Mucosa of descending colon (tissue), 3 donors: ENCODE measurements at regions not wholly inside any gene's neighbourhood (a gene's known extent, or its start where the extent isn't known, plus 50 kb on each side); places are given as distances from the start of the nearest gene placed in this dataset.

Source experiments
- ATAC-seq: fragments of 200-7000 bp; cut with Tn5 transposase; one replicate; pipeline ENCODE4 v1.9.1; 2020; ENCODE audit warnings: mild to moderate bottlenecking, moderate library complexity
- DNase-seq, 3 donors: peaks; one replicate each; pipeline ENCODE4 v3.0.0-alpha.2; 2020
- H3K36me3 ChIP-seq: fragments of 200-600 bp; one replicate; pipeline ENCODE4 v1.8.0; 2021; ENCODE audit warnings: low read depth, mild to moderate bottlenecking
- H3K4me1 ChIP-seq: fragments of 200-600 bp; one replicate; pipeline ENCODE4 v1.8.0; 2021; ENCODE audit warnings: low read depth, mild to moderate bottlenecking
- H3K4me3 ChIP-seq: fragments of 200-600 bp; one replicate; pipeline ENCODE4 v1.8.0; 2021; ENCODE audit warnings: mild to moderate bottlenecking
- H3K9me3 ChIP-seq: fragments of 200-600 bp; one replicate; pipeline ENCODE4 v1.8.0; 2021; ENCODE audit warnings: mild to moderate bottlenecking
- intact Hi-C, 2 donors: fragments of 100-400 bp; cut with DNase I in 1 of 2; cut with micrococcal nuclease in 1 of 2; formaldehyde crosslinking; loops; one replicate each; pipeline versions ENCODE4 v1.11.0 to v1.11.1; 2022; cut with DNase I, micrococcal nuclease
- TF ChIP-seq, protein P1 (sequence below): fragments of 200-600 bp; IDR thresholded peaks from one replicate; pipeline ENCODE4 v1.8.0; 2022; ENCODE audit warnings: antibody characterized with exemption, mild to moderate bottlenecking
- donor health status: DM: no; HTN: no; CAD: no; lungs with moderate emphysema.
- donor health status: DM: no; HTN: no; CAD: no.
- donor health status: DM: no; HTN: yes; CAD: no.

DNA sequence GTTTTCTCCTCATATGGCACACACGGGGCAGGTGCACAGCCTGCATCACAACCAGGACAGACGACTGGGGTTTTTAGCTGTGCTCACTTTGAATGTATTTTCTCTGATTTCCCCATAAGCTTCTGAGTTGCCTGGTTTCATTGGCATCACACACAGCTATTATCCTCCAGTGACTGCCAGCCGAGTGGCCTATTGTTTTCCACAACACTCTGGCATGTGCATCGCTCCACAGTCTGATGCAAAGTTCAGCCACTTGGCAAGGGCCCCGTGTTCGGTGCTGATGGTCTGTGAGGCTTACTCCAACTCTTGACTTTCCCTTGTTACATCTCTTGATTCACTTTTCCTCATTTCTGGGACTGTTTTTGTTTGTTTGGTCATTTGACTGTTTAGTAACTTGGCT is 593.1 kb downstream of the CBLN2 start:
- no peak overlapping the region for H3K4me3 ChIP-seq
- H3K4me1 ChIP-seq, result no peaks in the 10 kb centered on the region
- ATAC-seq (no peak), DNase-seq (no peak)
- TF ChIP-seq, protein P1, sequence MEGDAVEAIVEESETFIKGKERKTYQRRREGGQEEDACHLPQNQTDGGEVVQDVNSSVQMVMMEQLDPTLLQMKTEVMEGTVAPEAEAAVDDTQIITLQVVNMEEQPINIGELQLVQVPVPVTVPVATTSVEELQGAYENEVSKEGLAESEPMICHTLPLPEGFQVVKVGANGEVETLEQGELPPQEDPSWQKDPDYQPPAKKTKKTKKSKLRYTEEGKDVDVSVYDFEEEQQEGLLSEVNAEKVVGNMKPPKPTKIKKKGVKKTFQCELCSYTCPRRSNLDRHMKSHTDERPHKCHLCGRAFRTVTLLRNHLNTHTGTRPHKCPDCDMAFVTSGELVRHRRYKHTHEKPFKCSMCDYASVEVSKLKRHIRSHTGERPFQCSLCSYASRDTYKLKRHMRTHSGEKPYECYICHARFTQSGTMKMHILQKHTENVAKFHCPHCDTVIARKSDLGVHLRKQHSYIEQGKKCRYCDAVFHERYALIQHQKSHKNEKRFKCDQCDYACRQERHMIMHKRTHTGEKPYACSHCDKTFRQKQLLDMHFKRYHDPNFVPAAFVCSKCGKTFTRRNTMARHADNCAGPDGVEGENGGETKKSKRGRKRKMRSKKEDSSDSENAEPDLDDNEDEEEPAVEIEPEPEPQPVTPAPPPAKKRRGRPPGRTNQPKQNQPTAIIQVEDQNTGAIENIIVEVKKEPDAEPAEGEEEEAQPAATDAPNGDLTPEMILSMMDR, result no peak
- no peaks in the 10 kb centered on the region for H3K9me3 ChIP-seq
- intact Hi-C loops, result no loop called here
- no peaks in the 10 kb centered on the region for H3K36me3 ChIP-seq

- no peaks in the 10 kb centered on the region for H3K9me3 ChIP-seq
- H3K4me1 ChIP-seq, result no peaks in the 10 kb centered on the region
- no peaks in the 10 kb centered on the region for H3K36me3 ChIP-seq
- intact Hi-C loops, result no loop called here
- ATAC-seq, result no peak
- no peak overlapping the region for H3K4me3 ChIP-seq
- TF ChIP-seq, protein P1, result no peak
- no peak for DNase-seq
Measured at GRCh38 chr18:71942433-71942832, 601.7 kb downstream of the CBLN2 start.

DNA sequence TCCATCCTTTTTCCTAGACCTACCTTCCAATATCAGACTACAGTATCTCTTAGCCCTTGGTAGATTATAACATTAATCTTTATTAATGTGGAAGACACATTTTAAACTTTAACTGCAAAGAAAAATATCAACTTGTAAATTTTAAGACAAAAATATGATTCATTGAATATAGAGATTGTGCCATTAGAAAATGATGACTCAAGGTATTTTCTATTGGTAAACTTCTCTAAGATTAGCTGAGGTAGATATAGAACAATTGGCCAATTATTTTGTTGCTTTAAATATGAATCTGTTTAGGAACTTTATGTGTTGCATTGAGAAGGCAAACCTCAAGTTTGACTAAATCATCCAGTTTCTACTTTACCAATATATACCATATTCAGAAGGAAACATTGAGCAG is 604.7 kb downstream of the CBLN2 start:
- ATAC-seq (no peak), DNase-seq (no peak)
- no peaks in the 10 kb centered on the region for H3K4me1 ChIP-seq
- H3K9me3 ChIP-seq, result no peaks in the 10 kb centered on the region
- H3K36me3 ChIP-seq, result no peaks in the 10 kb centered on the region
- TF ChIP-seq, protein P1, result no peak
- intact Hi-C loops, result no loop called here
- H3K4me3 ChIP-seq, result no peak overlapping the region

GRCh38 chr18:71936744-71937143 is 607.4 kb downstream of the CBLN2 start:
- TF ChIP-seq, protein P1, result no peak
- ATAC-seq, result no peak
- DNase-seq, result no peak
- H3K4me3 ChIP-seq, result no peak overlapping the region
- H3K4me1 ChIP-seq, result no peaks in the 10 kb centered on the region
- H3K9me3 ChIP-seq, result no peaks in the 10 kb centered on the region
- intact Hi-C loops, result no loop called here
- no peaks in the 10 kb centered on the region for H3K36me3 ChIP-seq

DNA sequence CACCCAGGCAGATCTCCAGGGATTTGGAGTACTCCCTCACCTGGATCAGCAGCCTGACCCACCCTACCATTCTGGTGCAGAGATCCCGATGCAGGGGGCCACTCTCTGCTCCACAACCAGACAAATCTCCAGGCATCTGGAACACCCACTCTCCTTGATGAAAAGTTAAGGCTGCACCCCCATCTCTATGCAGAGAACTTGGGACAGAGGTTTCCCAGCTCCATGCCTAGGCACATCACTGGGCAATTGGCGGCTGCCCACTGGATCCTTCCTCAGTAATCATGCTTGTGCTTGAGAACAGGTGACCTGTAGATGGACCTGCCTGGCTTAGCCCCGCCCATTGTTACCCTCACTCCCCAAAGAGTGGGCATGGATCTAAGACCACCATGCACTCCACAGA is 624.9 kb downstream of the CBLN2 start:
- H3K4me1 ChIP-seq, result no peaks in the 10 kb centered on the region
- intact Hi-C loops, result no loop called here
- no peaks in the 10 kb centered on the region for H3K36me3 ChIP-seq
- no peak overlapping the region for H3K4me3 ChIP-seq
- DNase-seq (no peak), ATAC-seq (no peak)
- H3K9me3 ChIP-seq, result no peaks in the 10 kb centered on the region
- TF ChIP-seq, protein P1, result no peak

DNA sequence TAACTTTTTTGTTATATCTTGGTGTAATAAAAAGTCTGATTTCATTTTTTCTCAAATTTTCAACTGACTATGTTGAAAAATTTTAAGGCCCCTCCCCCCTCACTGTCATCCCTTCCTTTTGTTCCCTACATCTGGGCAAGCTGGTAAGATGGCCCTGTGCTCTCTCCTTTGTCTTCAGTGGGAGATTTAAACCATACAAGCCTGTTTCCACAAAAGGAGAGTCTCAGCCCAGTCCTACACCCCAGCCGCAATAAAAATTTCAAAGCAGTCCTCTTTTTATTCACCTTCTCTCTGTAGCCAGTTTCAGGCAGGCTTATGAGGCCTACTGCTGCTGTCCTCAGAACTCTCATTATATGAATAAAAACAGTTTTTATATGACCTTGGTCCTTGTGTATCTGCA is 630.5 kb downstream of the CBLN2 start:
- Histone ChIP-seq H3K36me3 (no peaks in the 10 kb centered on the region), H3K4me1 (no peaks in the 10 kb centered on the region), H3K9me3 (no peaks in the 10 kb centered on the region), H3K4me3 (no peak overlapping the region)
- DNase-seq, result no peak
- TF ChIP-seq, protein P1, result no peak
- intact Hi-C loops, result no loop called here
- ATAC-seq, result no peak
